ENCODE measurements at regions not wholly inside any gene's neighbourhood (a gene's known extent, or its start where the extent isn't known, plus 50 kb on each side); places are given as distances from the start of the nearest gene placed in this dataset.

GRCh38 chrY:7415157-7415633 is 503.6 kb upstream of the AMELY start:
- Histone ChIP-seq H3K9ac (ENCODE audit: low read length) (no peak overlapping the region), H3F3A (ENCODE audit: insufficient read depth, low read length) (no peaks in the 10 kb centered on the region), H3K9me3 (ENCODE audit: low read length) (no peaks in the 10 kb centered on the region), H3K27ac (ENCODE audit: low read depth, low read length, poor library complexity, severe bottlenecking) (no peak overlapping the region), H3K9me2 (ENCODE audit: low read depth, low read length) (no peaks in the 10 kb centered on the region), H3K4me3 (ENCODE audit: low read depth, low read length, poor library complexity, severe bottlenecking) (no peak overlapping the region), H2AFZ (ENCODE audit: low read length) (no peak overlapping the region), H3K4me1 (ENCODE audit: insufficient read depth, low read length, severe bottlenecking) (peaks cover 6% of the 10 kb centered on the region), H3K27me3 (ENCODE audit: insufficient read depth, low read length) (no peaks in the 10 kb centered on the region), H4K20me1 (ENCODE audit: insufficient read depth, low read length) (no peaks in the 10 kb centered on the region), H3K79me2 (ENCODE audit: insufficient read depth, low read length) (no peaks in the 10 kb centered on the region), H3K36me3 (ENCODE audit: insufficient read depth, low read length) (no peaks in the 10 kb centered on the region), H3K4me2 (ENCODE audit: low read length) (no peak overlapping the region)
- TF ChIP-seq CTCF (IDR thresholded peaks at IDR 0.05; ENCODE audit: low read length): no peak
- no peak for TF ChIP-seq EZH2 (IDR thresholded peaks at IDR 0.05; ENCODE audit: borderline replicate concordance, low read length)

DNA sequence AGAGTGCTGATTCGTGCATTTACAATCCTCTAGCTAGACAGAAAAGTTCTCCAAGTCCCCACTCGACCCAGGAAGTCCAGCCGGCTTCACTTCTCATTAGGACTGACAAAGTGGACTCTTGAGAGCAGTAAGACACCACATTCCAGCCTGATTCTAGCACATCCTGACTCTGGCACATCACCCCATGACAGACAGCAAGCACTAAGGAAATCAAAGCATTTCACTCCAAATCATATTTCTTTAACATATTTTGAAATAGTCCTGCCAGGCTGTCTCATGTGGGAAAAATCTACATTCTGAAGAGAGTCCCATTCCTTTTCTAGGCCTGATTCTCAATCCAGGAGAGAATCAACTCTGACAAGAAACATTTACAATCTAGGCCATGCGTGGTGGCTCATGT is 478.5 kb upstream of the AMELY start:
- Histone ChIP-seq H3K4me1 (ENCODE audit: insufficient read depth, low read length, severe bottlenecking) (no peaks in the 10 kb centered on the region), H3K27me3 (ENCODE audit: insufficient read depth, low read length) (no peaks in the 10 kb centered on the region), H2AFZ (ENCODE audit: low read length) (no peak overlapping the region), H3K9ac (ENCODE audit: low read length) (no peak overlapping the region), H3F3A (ENCODE audit: insufficient read depth, low read length) (no peaks in the 10 kb centered on the region), H4K20me1 (ENCODE audit: insufficient read depth, low read length) (no peaks in the 10 kb centered on the region), H3K79me2 (ENCODE audit: insufficient read depth, low read length) (no peaks in the 10 kb centered on the region), H3K4me3 (ENCODE audit: low read depth, low read length, poor library complexity, severe bottlenecking) (no peak overlapping the region), H3K4me2 (ENCODE audit: low read length) (no peak overlapping the region), H3K9me2 (ENCODE audit: low read depth, low read length) (no peaks in the 10 kb centered on the region), H3K36me3 (ENCODE audit: insufficient read depth, low read length) (no peaks in the 10 kb centered on the region; the same call in 1 of the 2 replicates), H3K27ac (ENCODE audit: low read depth, low read length, poor library complexity, severe bottlenecking) (no peak overlapping the region), H3K9me3 (ENCODE audit: low read length) (0 out of 2 replicates have a peak, but pooled peaks cover 5% of the 10 kb centered on the region)
- TF ChIP-seq EZH2 (IDR thresholded peaks at IDR 0.05; ENCODE audit: borderline replicate concordance, low read length) (no peak), CTCF (IDR thresholded peaks at IDR 0.05; ENCODE audit: low read length) (no peak)

GRCh38 chrY:7382988-7383387 is 471.4 kb upstream of the AMELY start:
- H3K27me3 ChIP-seq (ENCODE audit: insufficient read depth, low read length): no peaks in the 10 kb centered on the region

More at GRCh38 chrY:7382988-7383387, 471.4 kb upstream of the AMELY start:
- no peaks in the 10 kb centered on the region for H3K79me2 ChIP-seq (ENCODE audit: insufficient read depth, low read length)
- H4K20me1 ChIP-seq (ENCODE audit: insufficient read depth, low read length): no peaks in the 10 kb centered on the region
- H2AFZ ChIP-seq (ENCODE audit: low read length): no peak overlapping the region
- no peaks in the 10 kb centered on the region for H3K9me2 ChIP-seq (ENCODE audit: low read depth, low read length)
- H3F3A ChIP-seq (ENCODE audit: insufficient read depth, low read length): no peaks in the 10 kb centered on the region
- H3K9me3 ChIP-seq (ENCODE audit: low read length): no peaks in the 10 kb centered on the region
- no peak overlapping the region for H3K9ac ChIP-seq (ENCODE audit: low read length)
- no peak overlapping the region for H3K4me3 ChIP-seq (ENCODE audit: low read depth, low read length, poor library complexity, severe bottlenecking)
- H3K27ac ChIP-seq (ENCODE audit: low read depth, low read length, poor library complexity, severe bottlenecking): no peak overlapping the region
- H3K4me2 ChIP-seq (ENCODE audit: low read length): no peak overlapping the region
- no peak for TF ChIP-seq EZH2 (IDR thresholded peaks at IDR 0.05; ENCODE audit: borderline replicate concordance, low read length)
- TF ChIP-seq CTCF (IDR thresholded peaks at IDR 0.05; ENCODE audit: low read length): no peak
- peaks cover 5% of the 10 kb centered on the region for H3K36me3 ChIP-seq (ENCODE audit: insufficient read depth, low read length)
- H3K4me1 ChIP-seq (ENCODE audit: insufficient read depth, low read length, severe bottlenecking): no peaks in the 10 kb centered on the region
